Large intestine (tissue), 3 donors: ENCODE measurements at regions not wholly inside any gene's neighbourhood (a gene's known extent, or its start where the extent isn't known, plus 50 kb on each side); places are given as distances from the start of the nearest gene placed in this dataset.
A peak's percentile ranks its signal among the peaks of the same experiment; 100 is the strongest.

Experiments
- DNase-seq, 2 donors: peaks; one replicate each; pipeline versions ENCODE4 v3.0.0 to v3.0.0-alpha.2; 2013
- H3K27ac ChIP-seq: one replicate; pipeline ENCODE4 v1.5.1; 2013; ENCODE audit warnings: low read length
- H3K27me3 ChIP-seq: 2 replicates; pipeline ENCODE4 v1.6.1; 2013; ENCODE audit warnings: low read length; ENCODE audit not compliant: control insufficient read depth, insufficient read depth
- H3K36me3 ChIP-seq: 2 replicates; pipeline ENCODE4 v1.6.1; 2013; ENCODE audit warnings: low read length; ENCODE audit not compliant: control insufficient read depth, insufficient read depth
- H3K4me1 ChIP-seq: one replicate; pipeline ENCODE4 v1.6.1; 2013; ENCODE audit warnings: low read length; ENCODE audit not compliant: control insufficient read depth, insufficient read depth
- H3K4me3 ChIP-seq: one replicate; pipeline ENCODE4 v1.5.1; 2013; ENCODE audit warnings: low read length
- H3K9me3 ChIP-seq: one replicate; pipeline ENCODE4 v1.6.1; 2013; ENCODE audit warnings: mild to moderate bottlenecking, low read depth, low read length, moderate library complexity; ENCODE audit not compliant: control insufficient read depth
- WGBS: methylation state at CpG from one replicate; pipeline ENCODE4 v1.1.5; 2013; ENCODE audit warnings: low lambda C conversion rate; ENCODE audit not compliant: insufficient coverage; 5-methylcytosine and 5-hydroxymethylcytosine counted together

DNA sequence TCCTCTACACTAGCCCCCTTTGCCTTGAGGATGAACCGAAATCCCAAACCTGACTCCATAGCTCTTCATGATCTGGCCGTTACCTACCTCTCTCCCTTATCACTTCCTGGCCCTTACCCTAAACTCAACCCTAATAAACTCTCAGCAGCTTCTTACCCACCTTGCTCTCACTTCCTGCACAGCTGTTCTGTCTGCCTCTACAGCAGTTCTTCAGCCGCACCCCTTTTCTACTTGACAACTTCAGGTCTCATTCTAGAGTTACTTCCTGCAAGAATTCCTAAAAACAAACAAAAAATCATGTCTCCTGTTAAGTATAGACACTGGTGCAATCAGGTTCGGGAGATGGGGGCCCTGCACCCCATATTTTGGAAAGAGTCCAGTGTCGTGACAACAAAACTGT lies 239.9 kb upstream of the CELF2 start:
- H3K4me3 ChIP-seq, result no peak overlapping the region
- WGBS, result 100% methylated on average over 2 of the region's 5 CpGs
- H3K9me3 ChIP-seq, result no peaks in the 10 kb centered on the region
- DNase-seq, result no peak
- no peaks in the 10 kb centered on the region for H3K27me3 ChIP-seq
- no peaks in the 10 kb centered on the region for H3K36me3 ChIP-seq
- H3K4me1 ChIP-seq, result no peaks in the 10 kb centered on the region
- no peak overlapping the region for H3K27ac ChIP-seq

- WGBS, result no CpG with 5 or more reads among the region's 2 CpGs
- Histone ChIP-seq H3K36me3 (no peaks in the 10 kb centered on the region), H3K27me3 (no peaks in the 10 kb centered on the region), H3K27ac (no peak overlapping the region), H3K4me1 (no peaks in the 10 kb centered on the region), H3K9me3 (no peaks in the 10 kb centered on the region), H3K4me3 (no peak overlapping the region)
- no peak for DNase-seq
Measured at GRCh38 chr10:10778959-10779358, 238.7 kb upstream of the CELF2 start.

DNA sequence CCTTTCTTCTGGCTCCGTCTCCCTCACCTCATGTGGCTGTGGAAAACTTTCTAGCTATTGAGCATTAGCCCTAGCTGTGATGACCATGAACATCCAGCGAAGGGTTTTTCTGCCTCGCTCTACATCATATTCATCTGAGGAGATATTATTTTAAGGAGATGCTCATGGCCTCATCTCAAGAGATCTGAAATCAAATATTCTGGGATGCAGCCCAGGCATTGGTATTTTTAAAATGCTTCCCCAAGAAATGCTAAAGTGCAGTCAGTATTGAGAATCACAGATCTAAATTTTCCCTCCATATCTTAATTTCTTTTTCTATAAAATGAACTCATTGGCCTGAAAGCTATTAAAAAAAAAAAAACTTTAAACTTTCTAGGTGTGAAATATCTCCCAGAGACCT lies 238.2 kb upstream of the CELF2 start:
- no peak overlapping the region for H3K27ac ChIP-seq
- DNase-seq, result no peak
- no peak overlapping the region for H3K4me3 ChIP-seq
- H3K27me3 ChIP-seq, result no peaks in the 10 kb centered on the region
- WGBS, result 80% methylated on average over 1 of the region's 3 CpGs
- H3K4me1 ChIP-seq, result no peaks in the 10 kb centered on the region
- no peaks in the 10 kb centered on the region for H3K9me3 ChIP-seq
- H3K36me3 ChIP-seq, result no peaks in the 10 kb centered on the region

- DNase-seq, result no peak
- Histone ChIP-seq H3K4me3 (no peak overlapping the region), H3K4me1 (no peaks in the 10 kb centered on the region), H3K9me3 (no peaks in the 10 kb centered on the region), H3K27me3 (no peaks in the 10 kb centered on the region), H3K27ac (no peak overlapping the region), H3K36me3 (no peaks in the 10 kb centered on the region)
- WGBS, result 83% methylated on average over 1 of the region's 3 CpGs
Measured at GRCh38 chr10:10780746-10781145, 236.9 kb upstream of the CELF2 start.

DNA sequence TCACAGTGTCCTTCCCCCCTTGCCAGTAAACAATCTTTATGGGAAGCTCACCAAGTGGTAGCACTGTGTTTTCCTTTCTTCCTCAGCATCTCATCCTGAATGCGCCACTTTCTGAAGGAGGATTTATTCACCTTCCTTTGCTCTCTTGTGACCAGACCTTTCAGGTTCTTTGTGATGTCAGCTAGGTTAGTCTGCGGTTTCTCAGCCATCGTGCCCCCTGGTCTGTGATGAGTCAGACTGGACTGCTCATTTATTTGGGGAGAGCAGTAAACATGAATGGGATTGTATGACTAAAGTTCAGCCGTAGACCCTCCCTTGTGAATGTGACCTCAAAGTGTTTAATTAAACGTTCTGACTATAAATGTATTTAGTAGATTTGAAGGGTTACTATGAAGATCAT lies 235.1 kb upstream of the CELF2 start:
- no CpG with 5 or more reads among the region's 5 CpGs for WGBS
- no peak overlapping the region for H3K4me3 ChIP-seq
- H3K27me3 ChIP-seq, result no peaks in the 10 kb centered on the region
- no peaks in the 10 kb centered on the region for H3K4me1 ChIP-seq
- H3K36me3 ChIP-seq, result no peaks in the 10 kb centered on the region
- no peak for DNase-seq
- no peak overlapping the region for H3K27ac ChIP-seq
- H3K9me3 ChIP-seq, result no peaks in the 10 kb centered on the region

DNA sequence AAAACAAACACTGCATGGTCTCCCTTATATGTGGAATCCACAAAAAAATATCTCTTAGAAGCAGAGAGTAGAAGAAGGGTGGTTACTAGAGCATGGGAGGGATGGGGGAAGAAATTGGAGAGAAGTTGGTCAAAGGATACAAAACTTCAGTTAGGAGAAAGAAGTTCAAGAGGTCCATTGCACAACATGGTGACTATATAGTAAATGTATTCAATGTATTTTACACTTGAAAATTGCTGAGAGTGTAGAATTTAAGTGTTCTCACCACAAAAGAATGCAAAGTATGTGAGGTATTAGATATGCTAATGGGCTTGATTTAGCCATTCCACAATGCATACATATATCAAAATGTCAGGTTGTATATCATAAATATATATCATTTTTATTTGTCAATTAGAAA lies 232.0 kb upstream of the CELF2 start:
- Histone ChIP-seq H3K4me3 (no peak overlapping the region), H3K9me3 (no peaks in the 10 kb centered on the region), H3K27me3 (no peaks in the 10 kb centered on the region), H3K4me1 (no peaks in the 10 kb centered on the region), H3K27ac (no peak overlapping the region), H3K36me3 (no peaks in the 10 kb centered on the region)
- DNase-seq, result no peak

GRCh38 chr10:10786109-10787090 lies 231.3 kb upstream of the CELF2 start:
- H3K4me3 ChIP-seq, result no peak overlapping the region
- no peaks in the 10 kb centered on the region for H3K9me3 ChIP-seq
- DNase-seq, result no peak
- WGBS, result 73% methylated on average over 3 of the region's 7 CpGs
- no peaks in the 10 kb centered on the region for H3K27me3 ChIP-seq
- H3K4me1 ChIP-seq, result no peaks in the 10 kb centered on the region
- H3K36me3 ChIP-seq, result no peaks in the 10 kb centered on the region
- H3K27ac ChIP-seq, result no peak overlapping the region

DNA sequence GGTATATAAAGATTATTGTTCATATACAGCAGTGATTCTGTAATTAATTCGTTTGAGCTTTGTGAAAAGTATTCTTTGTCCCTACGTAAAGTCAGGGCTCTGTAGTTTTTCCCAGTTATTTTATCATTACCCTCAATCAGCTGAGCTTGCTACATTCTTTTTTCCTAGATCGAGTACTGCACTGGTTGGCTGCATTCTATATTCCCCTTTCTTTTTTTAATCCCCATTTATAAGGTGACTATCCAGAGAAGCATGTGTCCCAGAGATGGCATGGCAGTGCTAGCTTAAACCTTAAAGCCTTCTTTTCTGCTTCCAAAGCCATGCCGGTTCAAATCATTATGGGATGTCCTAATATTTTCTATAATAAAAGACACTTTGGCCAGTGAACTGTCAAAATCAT lies 230.1 kb upstream of the CELF2 start:
- Histone ChIP-seq H3K27ac (no peak overlapping the region), H3K9me3 (no peaks in the 10 kb centered on the region), H3K27me3 (no peaks in the 10 kb centered on the region), H3K4me1 (no peaks in the 10 kb centered on the region), H3K36me3 (no peaks in the 10 kb centered on the region), H3K4me3 (no peak overlapping the region)
- no peak for DNase-seq
- 72% methylated on average over 3 of the region's 4 CpGs for WGBS

DNA sequence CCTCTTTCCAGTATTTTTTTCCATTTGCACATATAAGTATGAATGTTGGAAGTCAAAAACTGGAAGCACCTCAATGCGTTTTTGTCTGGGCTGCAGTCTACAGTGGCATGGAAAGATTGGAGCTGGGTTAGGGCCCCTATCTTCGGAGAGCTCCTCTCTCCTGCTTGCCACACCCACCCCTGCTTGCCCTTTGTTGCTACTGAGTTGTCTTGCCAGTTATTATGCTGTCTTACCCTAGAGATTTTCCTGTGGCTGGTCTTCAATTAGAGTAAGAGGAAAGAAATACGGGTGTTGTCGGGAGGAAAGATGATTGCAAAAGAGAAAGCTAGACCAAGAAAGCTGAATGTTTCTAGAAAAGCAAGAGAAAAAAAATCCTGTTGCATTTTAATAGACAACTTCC lies 228.9 kb upstream of the CELF2 start:
- Histone ChIP-seq H3K4me3 (no peak overlapping the region), H3K4me1 (no peaks in the 10 kb centered on the region), H3K27ac (no peak overlapping the region), H3K27me3 (no peaks in the 10 kb centered on the region), H3K9me3 (no peaks in the 10 kb centered on the region), H3K36me3 (no peaks in the 10 kb centered on the region)
- DNase-seq, result no peak
- WGBS, result 92% methylated on average over 2 of the region's 4 CpGs

GRCh38 chr10:10791869-10792268 lies 225.8 kb upstream of the CELF2 start:
- 87% methylated on average over 1 of the region's 3 CpGs for WGBS
- DNase-seq, result no peak
- Histone ChIP-seq H3K27me3 (no peaks in the 10 kb centered on the region), H3K27ac (no peak overlapping the region), H3K9me3 (no peaks in the 10 kb centered on the region), H3K4me1 (peaks cover 2% of the 10 kb centered on the region), H3K36me3 (no peaks in the 10 kb centered on the region), H3K4me3 (no peak overlapping the region)

GRCh38 chr10:10792681-10793080 lies 225.0 kb upstream of the CELF2 start:
- H3K27ac ChIP-seq, result no peak overlapping the region

More at GRCh38 chr10:10792681-10793080, 225.0 kb upstream of the CELF2 start:
- Histone ChIP-seq H3K27me3 (peaks cover 3% of the 10 kb centered on the region), H3K4me1 (peaks cover 2% of the 10 kb centered on the region), H3K36me3 (no peaks in the 10 kb centered on the region), H3K9me3 (no peaks in the 10 kb centered on the region), H3K4me3 (no peak overlapping the region)
- 63% methylated on average over 1 of the region's 3 CpGs for WGBS
- peak in 1 of 2 donors; percentile 24 for DNase-seq
